Hepatocyte (in vitro differentiated cells): ENCODE measurements at regions not wholly inside any gene's neighbourhood (a gene's known extent, or its start where the extent isn't known, plus 50 kb on each side); places are given as distances from the start of the nearest gene placed in this dataset.

Experiments
- EZH2 ChIP-seq: fragments of 200-600 bp; sonication (generic); IDR thresholded peaks from 2 replicates; pipeline ENCODE4 v1.6.1; 2016; ENCODE audit warnings: antibody characterized with exemption, mild to moderate bottlenecking, borderline replicate concordance
- EZH2phosphoT487 ChIP-seq: fragments of 200-600 bp; sonication (generic); IDR thresholded peaks from one replicate; pipeline ENCODE4 v1.6.1; 2018; ENCODE audit warnings: antibody characterized with exemption, mild to moderate bottlenecking, low read depth, moderate library complexity; ENCODE audit not compliant: unreplicated experiment, severe bottlenecking
- TF ChIP-seq, protein P1 (sequence below): fragments of 200-600 bp; sonication (generic); IDR thresholded peaks from 2 replicates; pipeline ENCODE4 v1.5.1; 2016; ENCODE audit warnings: antibody characterized with exemption, mild to moderate bottlenecking; ENCODE audit not compliant: poor library complexity

DNA sequence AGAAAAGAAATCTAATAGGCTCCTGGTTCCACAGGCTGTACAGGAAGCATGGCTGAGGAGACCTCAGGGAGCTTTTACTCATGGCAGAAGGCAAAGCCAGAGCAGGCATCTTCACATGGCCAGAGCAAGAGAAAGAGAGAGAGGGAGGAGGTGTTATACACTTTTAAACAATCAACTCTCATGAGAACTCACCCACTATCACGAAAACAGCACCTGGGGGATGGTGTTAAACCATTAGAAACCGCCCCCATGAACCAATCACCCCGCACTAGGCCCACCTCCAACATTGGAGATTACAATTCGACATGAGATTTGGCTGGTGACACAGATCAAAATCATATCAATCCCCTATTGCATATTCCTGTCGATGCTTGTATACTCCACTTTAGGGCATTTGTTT is 93.5 kb downstream of the MRPL39 start:
- TF ChIP-seq EZH2 (no peak), EZH2phosphoT487 (no peak)
- TF ChIP-seq, protein P1, sequence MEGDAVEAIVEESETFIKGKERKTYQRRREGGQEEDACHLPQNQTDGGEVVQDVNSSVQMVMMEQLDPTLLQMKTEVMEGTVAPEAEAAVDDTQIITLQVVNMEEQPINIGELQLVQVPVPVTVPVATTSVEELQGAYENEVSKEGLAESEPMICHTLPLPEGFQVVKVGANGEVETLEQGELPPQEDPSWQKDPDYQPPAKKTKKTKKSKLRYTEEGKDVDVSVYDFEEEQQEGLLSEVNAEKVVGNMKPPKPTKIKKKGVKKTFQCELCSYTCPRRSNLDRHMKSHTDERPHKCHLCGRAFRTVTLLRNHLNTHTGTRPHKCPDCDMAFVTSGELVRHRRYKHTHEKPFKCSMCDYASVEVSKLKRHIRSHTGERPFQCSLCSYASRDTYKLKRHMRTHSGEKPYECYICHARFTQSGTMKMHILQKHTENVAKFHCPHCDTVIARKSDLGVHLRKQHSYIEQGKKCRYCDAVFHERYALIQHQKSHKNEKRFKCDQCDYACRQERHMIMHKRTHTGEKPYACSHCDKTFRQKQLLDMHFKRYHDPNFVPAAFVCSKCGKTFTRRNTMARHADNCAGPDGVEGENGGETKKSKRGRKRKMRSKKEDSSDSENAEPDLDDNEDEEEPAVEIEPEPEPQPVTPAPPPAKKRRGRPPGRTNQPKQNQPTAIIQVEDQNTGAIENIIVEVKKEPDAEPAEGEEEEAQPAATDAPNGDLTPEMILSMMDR: no peak
